GM20431 (cell line): ENCODE measurements at regions not wholly inside any gene's neighbourhood (a gene's known extent, or its start where the extent isn't known, plus 50 kb on each side); places are given as distances from the start of the nearest gene placed in this dataset.

Source experiments
- in situ Hi-C: fragments of 300-500 bp; cut with MseI, MboI; formaldehyde crosslinking; loops from one replicate; pipeline ENCODE4 v1.15.0; 2020; ENCODE audit warnings: low sequenced_read_pairs; ENCODE audit not compliant: unreplicated experiment

DNA sequence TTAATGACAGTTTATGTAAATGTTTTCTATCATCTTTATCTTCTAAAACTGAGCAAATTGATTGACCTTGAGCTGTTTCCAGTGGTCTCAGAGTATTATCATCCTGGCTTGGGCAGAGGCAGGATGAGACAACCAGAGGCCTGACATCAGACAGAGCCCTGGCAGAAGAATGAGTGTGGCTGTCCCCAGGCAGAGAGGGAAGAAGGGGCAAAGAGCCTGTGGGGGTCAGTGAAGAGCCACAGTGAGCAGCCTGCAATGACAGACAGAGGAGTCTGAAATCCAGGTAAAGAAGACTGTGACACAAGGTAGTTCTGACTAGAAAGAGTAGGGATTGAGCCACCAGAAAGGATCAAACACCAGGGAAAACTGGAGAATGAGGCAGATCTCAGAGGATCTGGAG lies 182.4 kb upstream of the ARSJ start:
- in situ Hi-C loops = no loop called here

DNA sequence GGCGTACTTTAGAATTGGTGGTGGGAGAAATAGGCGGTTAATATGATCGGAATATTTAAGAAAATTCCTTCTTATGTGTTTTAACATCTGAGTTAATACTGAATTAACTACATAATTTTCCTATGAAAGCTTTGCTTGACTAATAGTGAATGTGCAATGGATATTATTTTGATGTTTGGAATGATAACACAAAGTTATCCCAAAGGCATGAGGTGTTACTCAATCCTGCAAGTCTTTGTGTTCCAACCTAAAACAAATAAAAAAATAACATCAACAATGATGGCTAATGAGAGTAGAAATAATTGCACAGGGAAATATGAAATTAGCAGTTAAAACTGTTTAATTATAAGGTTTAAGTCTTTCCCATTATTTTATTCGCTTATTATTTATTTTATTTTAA lies 183.6 kb upstream of the ARSJ start:
- in situ Hi-C loops = no loop called here

DNA sequence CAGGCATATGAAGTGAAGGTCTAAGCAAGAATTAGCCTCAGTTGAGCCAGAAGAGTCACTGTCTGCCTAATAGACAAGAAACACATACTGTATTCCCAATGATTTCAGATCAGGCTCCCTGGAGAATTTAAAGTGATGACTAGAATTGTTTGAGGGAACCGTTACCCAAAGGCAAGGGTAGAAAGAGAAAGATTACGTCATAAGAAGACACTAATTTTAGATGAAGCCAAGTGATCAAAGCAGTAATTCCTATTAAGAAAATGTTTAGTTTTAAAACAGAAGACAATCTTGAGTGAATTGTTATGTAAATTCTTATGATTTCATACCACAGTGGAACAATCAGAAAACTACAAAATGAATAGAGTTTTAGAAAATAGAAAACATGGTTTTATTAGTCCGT lies 194.5 kb upstream of the ARSJ start:
- in situ Hi-C loops = no loop called here

DNA sequence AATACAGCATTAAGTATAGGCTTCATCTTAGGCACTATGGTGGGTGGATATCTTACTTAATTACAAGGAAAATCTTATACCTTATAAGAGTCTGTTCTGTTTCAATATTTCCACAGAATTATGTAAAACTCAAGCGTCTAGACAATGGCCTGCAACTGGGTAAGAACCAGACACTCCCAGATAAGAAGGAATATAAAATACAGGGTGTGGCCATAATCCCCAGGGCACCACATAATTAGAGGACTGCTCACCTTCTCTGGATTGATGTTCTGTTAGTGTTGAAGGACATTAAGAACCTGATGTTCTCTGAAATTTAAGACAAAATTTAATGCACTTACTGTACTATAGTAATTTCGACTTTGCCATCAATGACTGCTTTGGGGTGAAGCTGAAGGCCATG lies 198.2 kb upstream of the ARSJ start:
- in situ Hi-C loops = no loop called here

DNA sequence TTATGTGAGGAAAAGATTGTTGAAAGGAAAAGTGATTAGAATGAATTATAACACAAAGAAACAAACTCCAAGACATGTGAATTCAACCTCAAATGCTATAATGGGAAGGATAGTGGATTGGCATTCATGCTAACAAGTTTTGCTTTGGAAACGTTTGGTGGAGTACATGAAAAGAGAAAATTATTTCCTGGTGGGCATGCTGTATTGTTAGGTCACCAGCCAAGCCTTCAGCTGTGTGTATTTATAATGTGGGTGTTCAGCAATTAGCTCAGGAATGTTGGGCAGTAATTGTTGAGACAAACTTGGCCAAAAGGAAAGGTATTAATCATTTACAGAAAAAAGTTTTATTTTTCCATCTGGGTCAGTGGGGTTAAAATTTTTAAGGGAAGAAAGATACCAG lies 198.9 kb upstream of the ARSJ start:
- in situ Hi-C loops = no loop called here

DNA sequence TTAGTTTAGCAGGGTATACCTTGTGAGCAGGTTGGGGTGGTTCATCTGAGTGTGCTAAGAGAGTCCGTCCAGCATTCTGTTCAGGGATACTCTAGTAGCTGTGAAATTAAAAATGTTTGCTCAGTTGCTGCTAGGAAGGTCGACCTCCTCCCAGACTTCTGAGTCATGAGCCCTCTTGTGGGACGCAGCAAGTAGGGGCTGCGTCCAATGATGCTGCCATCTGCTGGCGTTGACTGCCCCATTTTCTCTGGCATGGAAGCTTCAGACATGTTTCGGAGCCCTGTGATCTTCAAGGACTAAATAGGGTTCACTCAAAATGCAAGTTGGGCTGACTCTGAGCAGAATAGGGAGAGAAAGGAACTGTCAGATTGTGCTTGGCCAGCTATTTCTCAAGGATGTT lies 201.0 kb upstream of the ARSJ start:
- in situ Hi-C loops = no loop called here

DNA sequence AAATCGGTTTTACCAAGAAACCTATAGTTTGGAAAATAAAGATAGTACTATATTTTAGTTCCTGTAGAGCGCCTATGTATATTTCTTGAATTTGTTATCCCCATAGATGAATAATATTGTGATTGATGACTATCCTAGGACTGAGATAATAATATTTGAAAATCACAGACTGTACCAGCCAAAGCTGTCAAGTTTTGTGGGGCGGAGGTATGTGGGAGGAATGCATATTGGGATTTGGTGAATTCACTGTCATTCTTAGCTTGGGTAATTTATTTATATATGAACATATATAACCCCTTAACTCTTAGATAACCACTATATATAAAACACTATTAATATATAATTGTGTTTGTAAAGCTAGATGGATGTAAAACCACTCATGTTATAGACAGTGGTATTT lies 205.5 kb upstream of the ARSJ start:
- in situ Hi-C loops = no loop called here

DNA sequence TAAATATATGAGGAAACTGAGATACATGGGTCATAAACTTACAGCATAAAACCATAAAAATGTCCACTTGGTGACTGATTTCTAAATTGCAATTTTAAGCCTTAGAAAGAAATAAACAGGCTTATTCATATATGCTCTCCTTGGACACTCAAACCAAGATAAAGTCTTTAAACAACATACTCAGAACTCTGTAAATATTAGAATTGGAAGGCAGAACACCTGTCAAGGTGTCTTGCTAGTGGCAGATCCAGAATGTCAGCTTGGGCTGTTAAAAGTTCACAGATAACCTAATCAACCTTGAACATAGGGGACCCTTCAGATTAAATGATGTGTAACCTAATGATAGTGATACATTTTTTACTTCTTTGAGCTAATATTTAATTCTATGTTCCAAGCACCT lies 208.1 kb upstream of the ARSJ start:
- in situ Hi-C loops = no loop called here

DNA sequence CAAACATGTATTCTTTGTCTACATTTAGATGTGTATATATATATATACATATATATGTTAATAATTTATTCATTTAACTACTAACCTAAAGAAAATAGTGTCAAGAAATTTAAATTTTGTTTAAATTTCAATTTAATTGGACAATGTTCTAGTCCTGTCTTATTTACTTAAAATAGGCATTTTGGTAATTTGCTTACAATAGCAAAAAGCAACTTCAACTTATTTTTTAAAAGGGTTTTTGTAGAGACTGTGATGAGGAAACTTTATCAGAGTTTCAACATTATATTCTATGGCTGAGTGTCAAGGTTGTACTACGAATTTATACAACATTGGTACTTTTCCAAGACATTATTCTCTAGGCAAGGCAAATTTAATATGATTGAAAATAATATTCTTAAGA lies 212.0 kb upstream of the ARSJ start:
- in situ Hi-C loops = no loop called here

DNA sequence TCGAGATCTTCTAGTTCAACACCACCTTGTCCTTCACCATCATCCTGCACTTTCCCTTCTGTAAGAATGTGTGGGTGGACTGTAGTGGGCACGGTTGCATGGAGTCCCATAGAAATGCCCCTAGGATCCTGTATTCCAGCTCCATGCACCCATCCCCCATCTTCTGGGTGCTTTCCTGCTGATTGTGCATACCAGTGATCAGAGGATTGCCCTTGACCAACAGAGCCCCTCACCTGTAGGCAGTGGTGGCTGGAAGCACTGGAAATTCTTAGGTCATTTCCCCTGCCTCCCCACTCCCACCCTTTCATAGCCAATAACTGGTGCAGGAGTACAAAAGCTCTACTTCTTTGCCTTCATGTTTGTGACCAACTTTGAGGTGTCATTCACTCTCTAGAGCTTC lies 213.4 kb upstream of the ARSJ start:
- in situ Hi-C loops = no loop called here

DNA sequence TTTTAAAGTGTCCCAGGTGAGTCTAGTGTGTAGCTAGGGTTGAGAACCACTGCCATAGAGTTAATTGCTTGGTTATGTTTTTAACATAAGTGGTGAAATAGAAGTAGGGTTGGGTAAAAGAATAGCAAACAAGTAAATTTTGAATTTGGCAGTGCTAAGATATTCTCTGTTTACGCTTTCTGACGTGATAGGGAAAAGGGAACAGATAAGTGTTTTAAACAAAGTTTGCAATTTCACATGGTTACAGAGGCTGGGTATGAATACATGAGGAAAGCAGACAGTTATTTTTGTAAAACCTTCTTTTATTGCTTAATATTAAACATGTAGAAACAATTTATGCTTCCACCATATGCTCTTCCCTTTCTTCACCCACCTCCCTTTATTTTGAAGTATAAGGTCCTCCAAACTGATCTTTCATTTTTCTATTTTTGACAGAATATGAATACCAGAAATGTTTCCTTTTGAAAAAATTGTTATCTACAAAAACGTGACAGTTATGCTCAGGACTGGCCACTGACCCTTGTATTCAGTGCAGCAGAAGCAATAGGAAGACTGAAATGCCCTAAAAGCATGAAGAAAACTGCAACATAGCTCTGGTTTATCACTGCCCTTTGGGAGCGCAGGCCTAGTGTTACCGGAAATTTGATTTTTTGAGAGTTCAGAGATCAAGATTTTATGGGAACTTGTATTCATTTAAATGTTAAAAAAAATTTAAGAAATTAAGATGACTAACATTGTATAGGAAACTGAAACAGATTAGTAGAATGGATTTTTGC lies 214.4 kb upstream of the ARSJ start:
- in situ Hi-C loops = no loop called here

DNA sequence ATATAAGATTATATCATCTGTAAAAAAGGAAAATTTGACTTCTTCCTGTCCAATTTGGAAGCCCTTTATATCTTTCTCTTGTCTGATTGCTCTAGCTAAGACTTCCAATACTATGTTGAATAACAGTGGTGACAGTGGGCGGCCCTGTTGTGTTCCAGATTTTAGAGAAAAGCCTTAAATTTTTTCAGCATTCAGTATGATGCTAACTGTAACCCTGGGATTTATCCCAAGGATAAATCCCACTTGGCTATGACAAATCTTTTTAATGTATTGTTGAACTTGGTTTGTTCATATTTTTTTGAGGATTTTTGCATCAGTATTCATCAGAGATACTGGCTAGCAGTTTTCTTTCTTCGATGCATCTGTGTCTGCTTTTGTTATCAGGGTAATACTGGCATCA lies 217.2 kb upstream of the ARSJ start:
- in situ Hi-C loops = no loop called here

DNA sequence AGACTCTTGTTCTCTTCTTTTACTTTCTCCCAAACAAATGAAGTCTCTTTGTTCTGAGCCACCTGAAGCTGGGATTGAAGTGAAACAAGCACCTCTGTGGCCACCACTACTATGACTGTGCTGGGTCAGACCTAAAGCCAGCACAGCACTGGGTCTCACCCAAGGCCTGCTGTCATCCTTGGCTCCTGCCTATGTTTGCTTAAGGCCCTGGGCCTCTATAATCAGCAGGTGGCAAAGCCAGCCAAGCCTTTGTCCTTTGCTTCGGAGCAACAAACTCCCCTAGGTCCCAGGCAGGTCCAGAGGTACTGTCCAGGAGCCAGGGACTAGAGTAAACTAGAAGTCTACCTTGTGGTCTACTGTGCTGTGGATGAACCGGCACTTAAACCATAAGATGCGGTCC lies 220.6 kb upstream of the ARSJ start:
- in situ Hi-C loops = no loop called here

DNA sequence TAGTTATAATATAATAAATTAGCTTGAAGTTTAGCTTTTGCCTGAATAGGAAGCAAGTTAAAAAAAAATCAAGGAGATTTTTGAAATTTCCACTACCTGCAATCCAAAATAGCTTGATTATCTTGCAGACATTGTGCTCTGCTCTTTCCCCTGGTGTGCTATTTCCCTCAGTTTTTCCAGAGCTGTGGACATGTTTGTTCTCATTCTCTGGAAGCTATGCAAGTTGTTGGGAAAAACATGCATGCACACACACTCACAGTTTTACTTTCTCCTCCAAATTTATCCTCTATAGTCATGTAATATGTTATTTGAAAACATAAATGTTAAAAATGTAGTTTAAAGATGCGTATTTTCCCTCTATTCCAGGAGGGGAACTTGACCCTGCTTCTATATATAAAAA lies 225.8 kb upstream of the ARSJ start:
- in situ Hi-C loops = no loop called here

DNA sequence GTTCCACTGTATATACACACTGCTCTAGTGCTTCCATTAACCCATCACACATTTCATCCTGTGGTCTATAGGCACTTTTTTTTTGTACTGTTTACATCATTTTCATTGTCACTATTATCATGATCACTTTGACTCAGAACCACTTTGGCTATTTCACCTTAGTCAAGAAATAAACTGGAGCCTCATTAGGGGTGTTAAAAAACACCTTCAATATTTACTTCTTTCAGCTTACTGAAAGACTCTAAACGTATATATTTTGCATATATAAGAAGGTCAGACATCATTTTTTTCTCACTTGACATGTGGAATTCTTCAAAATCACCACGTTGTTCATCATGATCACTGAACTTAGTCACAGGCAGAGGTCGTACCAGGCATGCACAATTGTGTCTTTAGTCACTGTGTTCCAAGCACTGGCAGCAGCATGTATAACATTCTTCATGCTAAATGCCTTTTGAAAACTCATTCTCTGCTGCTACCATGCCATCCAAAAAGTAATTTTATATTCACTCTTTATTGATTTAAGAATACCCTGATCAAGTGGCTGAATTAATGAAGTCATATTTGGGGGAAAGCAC lies 229.2 kb upstream of the ARSJ start:
- in situ Hi-C loops = no loop called here

DNA sequence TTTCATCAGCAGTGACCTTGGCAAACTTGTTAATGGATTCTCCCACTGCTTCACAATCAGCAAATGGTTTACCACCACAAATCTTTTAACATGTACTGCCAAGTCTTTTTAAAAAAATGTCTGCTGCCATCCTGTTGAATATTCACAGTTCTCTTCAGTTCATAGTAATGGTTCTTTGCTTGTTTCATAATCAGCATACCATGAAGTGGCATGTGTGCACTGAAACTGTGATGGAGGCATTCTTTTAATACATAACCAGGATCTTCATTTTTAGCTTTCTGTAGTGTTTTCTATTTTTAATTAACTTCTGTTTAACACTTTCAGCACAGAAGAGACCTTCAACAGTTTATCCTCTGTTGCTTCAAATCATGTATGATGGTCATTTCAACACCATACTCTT lies 230.1 kb upstream of the ARSJ start:
- in situ Hi-C loops = no loop called here

DNA sequence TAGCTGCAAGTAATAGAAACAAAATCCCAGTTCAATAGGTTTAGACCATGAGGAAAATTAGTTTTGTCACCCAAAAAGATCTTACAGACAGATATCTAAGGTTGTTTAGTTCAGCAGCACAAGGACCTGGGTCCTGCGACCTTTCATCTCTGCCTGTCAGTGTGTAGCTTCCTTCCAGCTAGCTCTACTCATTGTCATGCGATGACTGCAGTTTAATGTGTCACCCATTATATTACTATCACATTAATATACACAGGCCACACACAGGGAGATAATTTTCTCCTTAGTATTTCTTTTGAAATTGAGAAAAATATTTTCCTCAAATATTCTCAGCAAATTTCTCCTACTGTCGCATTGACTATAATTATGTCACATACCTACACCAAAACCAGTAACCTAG lies 232.1 kb upstream of the ARSJ start:
- in situ Hi-C loops = no loop called here

DNA sequence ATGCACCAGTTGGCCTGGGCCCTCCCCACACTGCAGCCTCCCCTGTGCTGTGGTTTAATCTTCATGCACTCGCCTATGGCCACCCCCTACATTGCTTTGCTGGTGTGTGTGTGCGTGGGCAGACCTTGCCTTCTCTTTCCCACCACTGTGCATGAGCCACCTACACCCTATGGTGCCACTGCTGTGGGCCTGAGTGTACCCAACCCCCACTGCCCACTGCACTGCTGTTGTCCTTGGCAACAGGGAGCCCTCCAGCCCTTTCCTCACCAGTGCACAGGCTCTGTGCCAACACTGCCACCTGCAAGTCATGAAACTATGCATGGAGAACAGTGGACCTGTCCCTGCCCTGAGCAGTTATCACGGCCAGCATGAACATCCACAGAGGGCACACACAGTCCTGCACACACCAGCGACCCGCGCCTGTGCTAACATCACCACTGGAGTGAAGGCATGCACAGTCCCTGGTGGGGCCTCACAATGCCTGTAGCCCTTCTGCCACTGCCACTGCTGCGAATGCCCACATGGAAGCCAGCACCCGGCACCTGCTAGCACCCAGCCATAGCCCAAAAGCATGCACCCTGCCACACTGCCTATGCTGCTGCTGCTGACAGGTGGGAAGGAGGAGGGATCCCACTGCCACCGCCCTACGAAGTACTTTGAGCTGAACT lies 237.8 kb upstream of the ARSJ start:
- in situ Hi-C loops = no loop called here

DNA sequence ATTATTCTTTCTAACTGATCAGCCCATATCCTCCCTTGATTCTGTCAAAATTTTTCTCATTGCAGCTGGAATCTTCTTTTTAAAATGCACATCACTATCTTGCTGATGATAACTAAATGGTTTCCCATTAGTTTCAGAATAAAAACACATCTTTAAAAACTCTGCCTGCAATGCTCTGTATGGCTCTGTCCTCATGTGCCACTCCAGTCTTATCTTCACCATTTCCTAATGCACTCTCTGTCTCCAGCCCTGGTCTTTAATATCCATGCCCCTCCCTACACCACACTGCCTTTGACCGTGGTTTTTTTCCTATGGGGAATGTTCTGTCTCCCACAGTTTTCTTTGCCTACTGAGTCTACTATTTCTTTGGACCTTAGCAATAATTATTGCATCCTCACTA lies 244.1 kb upstream of the ARSJ start:
- in situ Hi-C loops = no loop called here

DNA sequence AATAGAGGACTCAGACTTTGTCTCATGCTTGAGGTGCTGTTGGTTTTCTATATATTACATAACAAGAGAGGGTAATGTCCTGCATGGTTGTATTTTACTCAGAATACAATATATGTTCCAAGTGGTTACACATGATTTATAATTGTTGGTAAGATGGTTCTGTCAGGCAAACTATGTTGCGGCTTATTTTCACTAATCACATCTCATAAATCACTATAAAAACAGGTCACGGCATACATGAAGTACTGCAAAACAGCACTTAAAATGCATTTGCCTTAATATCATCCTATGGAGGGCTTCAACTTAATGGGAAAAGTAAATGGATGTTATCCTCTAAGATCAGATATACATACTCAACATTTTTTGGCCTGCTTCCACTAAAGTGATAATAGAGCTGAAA lies 246.0 kb upstream of the ARSJ start:
- in situ Hi-C loops = no loop called here

DNA sequence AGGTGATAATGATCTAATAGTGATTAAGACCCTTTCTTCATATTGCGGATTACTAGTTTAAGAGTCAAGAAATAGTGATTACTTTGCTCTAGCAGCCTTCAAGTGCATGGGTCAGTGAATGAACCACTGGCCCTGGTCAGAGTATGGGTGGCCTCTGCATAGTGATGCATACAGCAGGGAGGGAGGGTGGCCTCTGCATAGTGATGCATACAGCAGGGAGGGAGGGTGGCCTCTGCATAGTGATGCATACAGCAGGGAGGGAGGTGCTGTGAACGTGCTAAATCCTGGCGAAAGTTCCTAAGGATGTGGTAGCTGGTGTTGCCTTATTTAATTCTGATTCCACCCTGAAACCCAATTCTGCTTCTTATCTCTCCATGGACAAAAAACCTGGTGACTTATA lies 246.7 kb upstream of the ARSJ start:
- in situ Hi-C loops = no loop called here
